ENCODE measurements at regions not wholly inside any gene's neighbourhood (a gene's known extent, or its start where the extent isn't known, plus 50 kb on each side); places are given as distances from the start of the nearest gene placed in this dataset.

DNA sequence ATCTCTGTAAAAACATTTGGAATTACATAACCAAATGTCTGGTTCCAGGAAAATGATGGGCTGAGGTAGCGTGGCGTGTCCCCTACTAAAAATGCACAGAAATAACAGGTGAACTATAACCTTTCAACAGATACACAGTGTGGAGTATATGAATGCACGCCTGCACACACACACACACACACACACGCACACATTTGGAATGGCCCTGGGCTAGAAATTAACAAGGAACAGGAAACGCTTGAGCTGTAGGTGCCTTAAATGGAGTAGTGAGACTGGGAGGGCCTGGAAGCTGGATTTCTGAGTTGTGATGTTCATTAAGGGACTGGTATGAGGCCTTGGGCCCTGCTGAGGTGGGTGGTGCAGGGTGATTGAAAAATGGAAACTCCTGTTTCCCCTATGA lies 246.5 kb upstream of the C1orf174 start:
- no peak for DNase-seq

DNA sequence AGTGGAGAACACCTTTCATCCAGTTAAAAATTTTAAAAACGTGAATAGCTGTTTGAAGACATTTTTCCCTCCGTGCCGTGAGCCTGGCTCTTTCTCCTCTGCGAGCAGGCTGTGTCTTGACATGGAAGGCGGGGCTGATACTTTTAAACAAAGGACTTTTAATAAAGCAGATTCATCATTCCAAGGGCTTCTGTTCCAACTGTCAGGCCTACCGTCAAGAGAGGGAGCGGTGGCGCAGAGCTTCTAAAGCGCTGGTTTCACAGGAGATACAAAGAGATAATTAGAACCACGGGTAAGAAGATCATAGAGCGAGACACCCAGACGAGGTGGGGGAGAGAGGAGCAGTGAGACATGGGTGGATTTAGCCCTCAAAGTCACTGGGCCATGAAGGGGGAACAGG lies 247.4 kb upstream of the C1orf174 start:
- no peak for DNase-seq

DNA sequence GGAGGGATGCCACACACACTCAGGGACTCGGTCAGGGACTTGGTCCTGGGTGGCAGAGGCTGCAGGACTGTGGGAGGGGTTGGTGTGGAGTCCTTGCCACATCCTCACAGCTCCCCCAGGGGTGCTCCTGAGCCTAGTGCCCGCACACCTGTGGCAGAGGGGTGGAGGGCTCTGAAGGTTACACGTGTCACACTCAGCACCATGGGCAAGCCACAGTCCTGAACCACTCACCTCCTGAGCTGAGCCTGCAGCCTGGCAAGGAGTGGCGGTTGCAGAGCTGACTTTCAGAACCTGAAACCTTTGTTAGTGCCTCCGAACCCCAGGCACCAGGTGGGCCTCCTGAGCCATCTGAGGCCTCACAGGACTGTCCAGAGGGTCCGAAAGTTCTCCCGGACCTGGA lies 249.2 kb upstream of the C1orf174 start:
- no peak for DNase-seq

GRCh38 chr1:4149831-4150230 lies 249.8 kb upstream of the C1orf174 start:
- DNase-seq: no peak

GRCh38 chr1:4150262-4150661 lies 250.2 kb upstream of the C1orf174 start:
- no peak for DNase-seq

GRCh38 chr1:4152266-4152665 lies 252.2 kb upstream of the C1orf174 start:
- DNase-seq: no peak

GRCh38 chr1:4153571-4153970 lies 253.5 kb upstream of the C1orf174 start:
- DNase-seq: no peak

- DNase-seq: no peak
Observed at GRCh38 chr1:4156241-4156973, 256.3 kb upstream of the C1orf174 start.

- no peak for DNase-seq
Observed at GRCh38 chr1:4160181-4160580, 260.1 kb upstream of the C1orf174 start.

GRCh38 chr1:4161366-4162006 lies 261.4 kb upstream of the C1orf174 start:
- no peak for DNase-seq

- DNase-seq: no peak
Observed at GRCh38 chr1:4164965-4165364, 264.9 kb upstream of the C1orf174 start.

GRCh38 chr1:4165686-4166300 lies 265.7 kb upstream of the C1orf174 start:
- DNase-seq: no peak

GRCh38 chr1:4166713-4167112 lies 266.6 kb upstream of the C1orf174 start:
- no peak for DNase-seq

GRCh38 chr1:4169991-4170390 lies 269.9 kb upstream of the C1orf174 start:
- DNase-seq: no peak

DNA sequence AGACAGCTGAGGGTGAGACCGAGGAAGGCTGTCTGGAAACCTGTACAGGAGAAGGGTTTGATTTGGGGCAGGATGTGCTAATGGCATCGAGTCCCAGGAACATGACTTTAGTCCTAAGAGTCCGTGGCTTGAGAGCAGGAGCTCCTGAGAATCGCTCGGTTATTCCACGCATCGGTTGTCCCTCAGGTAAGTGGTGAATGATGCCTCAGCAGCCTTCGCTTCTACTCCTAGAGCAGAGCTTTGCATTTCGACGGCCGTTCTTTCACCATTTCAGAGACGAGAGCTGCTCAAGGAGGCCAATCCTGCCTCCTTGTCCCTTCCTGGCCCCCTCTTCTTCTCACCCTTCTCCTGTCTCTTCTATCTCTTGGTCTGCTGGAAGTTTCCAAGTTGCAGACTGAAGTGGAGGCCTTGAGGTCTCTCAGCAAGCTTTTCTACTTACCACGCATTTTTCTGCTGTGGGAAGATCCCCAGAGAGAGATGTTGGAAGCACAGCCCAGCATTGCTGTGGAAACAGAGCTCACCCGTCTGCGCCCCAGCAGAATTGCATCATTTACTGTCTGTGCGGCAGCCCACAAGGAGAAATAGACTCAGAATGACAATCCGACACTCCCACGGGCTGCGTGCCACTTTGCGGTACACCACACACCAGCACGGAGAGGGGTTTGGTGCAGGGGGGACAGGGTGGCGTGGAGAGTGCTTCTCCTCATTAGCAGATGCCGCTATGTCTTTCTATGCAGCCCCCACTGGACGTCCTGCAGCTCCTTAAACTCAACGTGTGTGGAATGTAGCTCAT lies 270.7 kb upstream of the C1orf174 start:
- no peak for DNase-seq

DNA sequence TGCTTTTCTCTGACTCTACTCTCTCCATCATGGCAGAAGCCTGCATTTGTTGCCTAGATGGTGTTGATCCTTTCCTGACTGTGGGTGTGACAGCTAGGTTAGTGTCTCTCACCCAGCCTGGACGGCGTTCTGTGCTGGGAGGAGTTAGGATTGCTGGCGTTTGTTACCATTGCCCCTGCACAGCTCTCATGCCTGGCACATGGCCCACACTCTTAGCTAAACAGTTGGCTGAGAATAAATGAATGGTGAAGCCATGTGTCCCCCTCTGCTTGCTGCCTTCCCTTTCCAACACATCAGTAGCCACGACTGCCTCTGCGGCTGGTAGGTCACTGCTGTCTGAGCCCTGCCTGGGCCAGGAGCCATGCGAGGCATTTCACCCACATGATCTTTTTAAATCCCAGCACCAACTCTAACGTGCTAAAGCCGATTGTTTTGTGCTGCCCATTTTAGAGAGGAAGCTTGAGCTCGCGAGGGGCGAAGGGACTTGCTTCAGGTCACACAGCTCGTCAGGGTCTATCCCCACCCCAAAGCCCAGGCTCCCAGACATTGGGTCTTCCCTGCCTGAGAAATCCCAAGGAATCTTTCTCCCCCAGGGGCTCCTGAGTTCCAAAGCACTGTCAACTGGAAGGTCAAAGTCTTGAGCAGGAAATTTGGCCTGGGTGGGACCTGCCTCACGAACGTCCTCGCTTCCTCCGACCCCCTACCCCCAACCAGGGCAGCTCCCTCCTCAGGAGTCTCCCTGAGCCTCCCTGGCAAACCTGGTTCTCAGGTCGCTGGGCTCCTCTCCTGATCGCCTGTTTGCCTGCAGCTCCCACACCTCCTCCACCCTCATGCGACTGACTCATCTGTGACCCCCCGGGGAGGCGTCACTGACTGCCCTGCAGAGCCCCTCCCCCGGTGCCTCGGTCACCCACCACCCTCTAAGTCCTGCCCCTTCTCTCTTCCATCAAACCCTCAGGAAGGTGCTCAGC lies 271.7 kb upstream of the C1orf174 start:
- DNase-seq: no peak

GRCh38 chr1:4172644-4173599 lies 272.9 kb upstream of the C1orf174 start:
- peak; percentile 43 for DNase-seq

- DNase-seq: no peak
Observed at GRCh38 chr1:4173731-4174130, 273.7 kb upstream of the C1orf174 start.

DNA sequence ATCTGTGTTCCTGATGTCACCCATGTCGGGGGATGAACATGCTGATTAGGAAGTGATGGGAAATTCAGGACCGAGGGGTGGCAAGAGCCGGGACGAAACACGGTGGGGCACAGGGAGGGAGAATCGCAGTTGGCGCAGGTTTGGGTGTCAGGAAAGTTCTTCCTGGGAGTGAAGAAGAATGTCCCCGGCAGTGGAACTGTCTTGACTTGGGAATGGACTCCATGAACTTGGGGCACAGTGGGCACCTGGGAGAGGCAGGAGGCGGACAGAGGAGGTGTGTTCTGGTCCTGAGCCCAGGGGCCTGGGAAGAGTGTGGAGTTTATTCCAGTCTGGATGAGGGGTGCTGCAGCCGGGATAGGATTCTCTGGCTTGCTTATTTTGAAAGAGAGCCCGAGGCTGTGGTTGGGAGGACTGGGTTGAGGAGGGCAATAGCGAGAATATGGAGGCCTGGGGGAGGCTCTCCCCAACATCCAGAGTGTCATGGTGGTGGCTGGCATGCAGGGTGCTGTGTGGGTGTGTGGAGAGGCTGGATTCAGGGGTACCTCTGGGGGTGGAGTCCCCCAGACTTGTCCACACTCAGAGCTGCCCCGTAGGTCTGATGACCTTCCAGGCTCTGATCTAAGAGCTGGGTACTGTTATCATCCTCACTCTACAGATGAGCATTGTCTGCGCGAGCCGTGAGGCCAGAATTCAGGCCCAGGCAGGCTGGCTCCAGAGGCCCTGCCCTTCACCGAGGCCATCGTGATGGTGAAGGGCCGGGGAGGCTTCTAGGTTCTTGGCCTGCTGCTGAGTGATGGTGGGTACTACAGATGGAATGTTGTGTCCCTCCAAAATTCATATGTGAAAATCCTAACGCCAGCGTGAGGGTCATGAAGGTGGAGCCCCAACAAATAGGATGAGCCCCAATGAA lies 274.5 kb upstream of the C1orf174 start:
- no peak for DNase-seq

All from eye (tissue), 1 donor.